Colonic mucosa (tissue), 4 donors: ENCODE measurements at regions not wholly inside any gene's neighbourhood (a gene's known extent, or its start where the extent isn't known, plus 50 kb on each side); places are given as distances from the start of the nearest gene placed in this dataset.
"Not testable (repeated sequence)": the region's sequence is repeated elsewhere in the genome, so short reads cannot be mapped to it uniquely, and the experiment has no call there.

Experiments
- DNase-seq: peaks from one replicate; pipeline ENCODE4 v3.0.0-alpha.2; 2020
- H3K27ac ChIP-seq: fragments of 200-600 bp; one replicate; pipeline ENCODE4 v1.8.0; 2021
- H3K27me3 ChIP-seq: fragments of 200-600 bp; one replicate; pipeline ENCODE4 v1.8.0; 2021
- H3K36me3 ChIP-seq: fragments of 200-600 bp; one replicate; pipeline ENCODE4 v1.8.0; 2021
- H3K4me1 ChIP-seq: fragments of 200-600 bp; one replicate; pipeline ENCODE4 v1.8.0; 2021; ENCODE audit warnings: mild to moderate bottlenecking
- H3K4me3 ChIP-seq: fragments of 200-600 bp; one replicate; pipeline ENCODE4 v1.8.0; 2021
- H3K9ac ChIP-seq, 2 donors: one replicate each; pipeline ENCODE4 v1.7.0; 2013; ENCODE audit warnings: control low read depth in 2 of 2, low read depth in 2 of 2, low read length in 2 of 2
- H3K9me3 ChIP-seq: fragments of 200-600 bp; one replicate; pipeline ENCODE4 v1.8.0; 2021
- intact Hi-C: fragments of 100-400 bp; cut with DNase I; formaldehyde crosslinking; loops from one replicate; pipeline ENCODE4 v1.14.1; 2022
- TF ChIP-seq, protein P1 (sequence below): fragments of 200-600 bp; IDR thresholded peaks from one replicate; pipeline ENCODE4 v1.8.0; 2022; ENCODE audit warnings: antibody characterized with exemption, mild to moderate bottlenecking
- donor health status: healthy.
- donor health status: DM: no; HTN: no; CAD: no.
- donor health status: DM: no; HTN: no; CAD: no.

DNA sequence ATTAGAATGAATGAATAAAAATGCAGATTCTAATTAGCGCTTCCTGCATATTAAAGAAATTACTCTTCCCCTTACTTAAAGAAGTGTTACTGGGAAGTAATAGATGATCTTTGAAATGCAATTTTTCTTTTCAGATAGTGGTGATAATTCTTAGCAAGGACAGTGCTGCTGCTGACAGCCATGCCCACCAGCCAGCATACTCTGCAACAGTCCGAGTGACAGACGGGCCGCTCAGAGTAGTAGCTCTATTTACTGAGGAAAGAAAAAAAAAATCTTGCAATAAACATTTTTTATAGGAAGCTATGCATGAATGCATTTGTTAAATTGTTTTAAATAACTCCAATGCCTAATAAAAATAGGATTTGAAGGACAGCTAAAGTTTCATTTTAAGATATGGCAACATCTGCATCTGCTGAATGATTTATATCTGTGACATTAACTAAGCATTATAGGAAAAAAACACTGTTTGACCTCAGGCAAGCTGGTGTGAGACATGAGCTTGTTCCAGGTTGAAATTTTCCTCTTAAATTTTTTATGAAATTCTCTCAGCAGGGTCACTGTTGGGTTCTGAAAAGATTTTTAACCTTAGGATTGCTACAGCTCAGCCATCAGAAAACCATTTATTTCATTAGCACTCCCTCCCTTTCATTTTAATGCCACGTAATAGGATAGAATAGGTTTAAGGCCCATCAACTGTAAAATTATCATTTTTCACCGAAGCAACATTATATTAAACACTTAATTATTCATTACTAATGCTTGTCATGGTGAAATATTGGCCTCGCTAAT, 393.8 kb downstream of the DCDC2C start:
- Histone ChIP-seq H3K4me1 (no peaks in the 10 kb centered on the region), H3K27me3 (no peaks in the 10 kb centered on the region), H3K9ac (no peak overlapping the region), H3K27ac (no peak overlapping the region), H3K4me3 (no peak overlapping the region), H3K36me3 (no peaks in the 10 kb centered on the region), H3K9me3 (no peaks in the 10 kb centered on the region)
- intact Hi-C loops: no loop called here
- no peak for DNase-seq
- TF ChIP-seq, protein P1, sequence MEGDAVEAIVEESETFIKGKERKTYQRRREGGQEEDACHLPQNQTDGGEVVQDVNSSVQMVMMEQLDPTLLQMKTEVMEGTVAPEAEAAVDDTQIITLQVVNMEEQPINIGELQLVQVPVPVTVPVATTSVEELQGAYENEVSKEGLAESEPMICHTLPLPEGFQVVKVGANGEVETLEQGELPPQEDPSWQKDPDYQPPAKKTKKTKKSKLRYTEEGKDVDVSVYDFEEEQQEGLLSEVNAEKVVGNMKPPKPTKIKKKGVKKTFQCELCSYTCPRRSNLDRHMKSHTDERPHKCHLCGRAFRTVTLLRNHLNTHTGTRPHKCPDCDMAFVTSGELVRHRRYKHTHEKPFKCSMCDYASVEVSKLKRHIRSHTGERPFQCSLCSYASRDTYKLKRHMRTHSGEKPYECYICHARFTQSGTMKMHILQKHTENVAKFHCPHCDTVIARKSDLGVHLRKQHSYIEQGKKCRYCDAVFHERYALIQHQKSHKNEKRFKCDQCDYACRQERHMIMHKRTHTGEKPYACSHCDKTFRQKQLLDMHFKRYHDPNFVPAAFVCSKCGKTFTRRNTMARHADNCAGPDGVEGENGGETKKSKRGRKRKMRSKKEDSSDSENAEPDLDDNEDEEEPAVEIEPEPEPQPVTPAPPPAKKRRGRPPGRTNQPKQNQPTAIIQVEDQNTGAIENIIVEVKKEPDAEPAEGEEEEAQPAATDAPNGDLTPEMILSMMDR: no peak

GRCh38 chr2:4098137-4098536, 394.8 kb downstream of the DCDC2C start:
- H3K9ac ChIP-seq: no peak overlapping the region
- no peaks in the 10 kb centered on the region for H3K9me3 ChIP-seq
- no peaks in the 10 kb centered on the region for H3K27me3 ChIP-seq
- H3K27ac ChIP-seq: no peak overlapping the region
- no peak overlapping the region for H3K4me3 ChIP-seq
- intact Hi-C loops: no loop called here
- no peaks in the 10 kb centered on the region for H3K36me3 ChIP-seq
- DNase-seq: no peak
- TF ChIP-seq, protein P1: no peak
- H3K4me1 ChIP-seq: no peaks in the 10 kb centered on the region

GRCh38 chr2:4101936-4102335, 398.6 kb downstream of the DCDC2C start:
- Histone ChIP-seq H3K9ac (no peak overlapping the region), H3K36me3 (no peaks in the 10 kb centered on the region), H3K9me3 (no peaks in the 10 kb centered on the region), H3K27me3 (no peaks in the 10 kb centered on the region), H3K4me1 (no peaks in the 10 kb centered on the region), H3K4me3 (no peak overlapping the region), H3K27ac (no peak overlapping the region)
- no peak for DNase-seq
- TF ChIP-seq, protein P1: no peak
- intact Hi-C loops: no loop called here

- Histone ChIP-seq H3K27me3 (no peaks in the 10 kb centered on the region), H3K4me3 (no peak overlapping the region), H3K9ac (no peak overlapping the region), H3K27ac (no peak overlapping the region), H3K36me3 (no peaks in the 10 kb centered on the region), H3K9me3 (no peaks in the 10 kb centered on the region), H3K4me1 (no peaks in the 10 kb centered on the region)
- TF ChIP-seq, protein P1: no peak
- intact Hi-C loops: no loop called here
- DNase-seq: no peak
Measured at GRCh38 chr2:4107179-4107578, 403.8 kb downstream of the DCDC2C start.

DNA sequence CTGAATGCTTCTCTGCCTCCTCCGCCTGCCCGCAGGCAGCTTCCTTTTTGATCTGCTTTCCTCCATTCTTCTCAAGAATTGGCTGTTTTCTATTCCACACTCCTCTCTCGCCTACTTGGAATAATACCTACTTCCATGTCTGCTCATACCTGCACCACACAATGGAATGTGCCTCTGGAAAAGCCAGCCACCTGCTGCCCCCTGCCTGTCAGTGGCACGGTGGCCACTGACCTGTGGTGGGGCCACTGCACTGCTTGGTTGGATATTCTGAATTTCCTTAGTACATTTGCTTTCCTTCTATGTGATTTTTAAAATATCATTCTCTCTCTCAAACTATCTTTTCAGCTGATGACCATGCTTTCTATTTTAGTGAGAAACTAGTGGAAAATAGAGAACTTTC, 406.9 kb downstream of the DCDC2C start:
- DNase-seq: no peak
- no peaks in the 10 kb centered on the region for H3K27me3 ChIP-seq
- H3K9me3 ChIP-seq: no peaks in the 10 kb centered on the region
- no peak overlapping the region for H3K9ac ChIP-seq
- H3K4me3 ChIP-seq: no peak overlapping the region
- no peaks in the 10 kb centered on the region for H3K36me3 ChIP-seq
- H3K27ac ChIP-seq: no peak overlapping the region
- intact Hi-C loops: no loop called here
- H3K4me1 ChIP-seq: no peaks in the 10 kb centered on the region
- TF ChIP-seq, protein P1: no peak

- H3K4me1 ChIP-seq, intact Hi-C loops, H3K27ac ChIP-seq, H3K4me3 ChIP-seq, H3K9me3 ChIP-seq, H3K27me3 ChIP-seq, DNase-seq, H3K9ac ChIP-seq, H3K36me3 ChIP-seq: not testable (repeated sequence)
Measured at GRCh38 chr2:4115435-4115834, 412.1 kb downstream of the DCDC2C start.
